ENCODE measurements at regions not wholly inside any gene's neighbourhood (a gene's known extent, or its start where the extent isn't known, plus 50 kb on each side); places are given as distances from the start of the nearest gene placed in this dataset.

DNA sequence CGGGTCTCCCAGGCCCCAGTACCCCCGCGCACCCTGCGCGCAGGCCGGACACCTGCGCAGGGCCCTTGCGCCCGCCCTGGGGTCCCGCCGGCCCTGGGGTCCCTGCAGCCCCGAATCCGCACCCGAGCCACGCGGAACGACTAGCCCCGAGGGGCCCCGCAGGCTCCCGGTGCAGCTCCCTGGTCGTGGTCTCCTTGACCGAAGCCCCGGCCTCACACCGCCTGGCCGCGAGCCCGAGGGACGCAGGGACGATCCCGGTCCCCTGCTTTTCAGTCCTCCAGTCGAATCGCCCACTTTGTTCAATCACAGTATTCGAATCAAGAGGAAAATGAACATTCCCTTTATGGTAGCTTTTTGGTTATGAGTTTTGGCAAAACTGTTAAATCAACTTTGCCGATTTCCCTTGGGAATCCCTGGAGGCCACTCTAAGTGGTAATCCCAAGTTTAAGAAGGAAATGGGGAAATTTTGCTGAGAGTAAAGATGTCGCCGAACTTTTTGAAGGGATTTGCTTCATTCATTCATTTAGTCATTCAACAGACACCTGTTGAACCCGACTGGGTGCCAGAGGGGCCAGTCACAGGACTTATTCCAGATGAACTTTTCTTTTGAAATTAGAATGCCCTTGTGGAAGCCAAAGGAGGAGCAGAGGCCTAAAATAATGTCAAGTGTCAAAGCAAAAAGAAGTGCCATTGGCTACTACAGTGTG is 75.0 kb downstream of the ZIC5 start:
- H3K9me3 ChIP-seq (ENCODE audit: control insufficient read depth, low read depth, low read length), result no peaks in the 10 kb centered on the region
- no peak overlapping the region for H3K56ac ChIP-seq (ENCODE audit: insufficient read length, low read depth, low read length)
- no peak overlapping the region for H3K4ac ChIP-seq (ENCODE audit: low read depth, low read length)
- no peaks in the 10 kb centered on the region; a peak in 2 of 5 replicates for H3K9me3 Mint-ChIP-seq
- no CpG with 5 or more reads among the region's 37 CpGs for WGBS (ENCODE audit: extremely low coverage, insufficient read length, low lambda C conversion rate)
- no peaks in the 10 kb centered on the region; the same call in 1 of the 2 replicates for H3K4me1 ChIP-seq (ENCODE audit: insufficient read depth, low read length)
- H3T11ph ChIP-seq (ENCODE audit: low read length), result no peak overlapping the region
- no peak overlapping the region for H3K23ac ChIP-seq (ENCODE audit: insufficient read length, low read depth, low read length)
- H3K36me3 Mint-ChIP-seq (ENCODE audit: insufficient read depth in 1 of 3, low read depth in 3 of 3), result peaks cover 0 to 3% (median 0%) of the 10 kb centered on the region in 3 experiments; a peak in 2 of 7 replicates
- H3K27ac Mint-ChIP-seq, result peak overlapping the region in 1 of 3 experiments; percentile 41; a peak in 1 of 7 replicates
- no peak overlapping the region for H3K9ac ChIP-seq (ENCODE audit: extremely low read depth, insufficient read length, low read length)
- no peak overlapping the region for H3K4me2 ChIP-seq (ENCODE audit: insufficient read depth, insufficient read length, low read length)
- H4K5ac ChIP-seq (ENCODE audit: insufficient read length, low read depth, low read length), result no peak overlapping the region
- no peak overlapping the region for H4K91ac ChIP-seq (ENCODE audit: insufficient read length, low read depth, low read length)
- H3K23me2 ChIP-seq (ENCODE audit: insufficient read length, low read depth, low read length, poor library complexity, severe bottlenecking), result peaks cover 9% of the 10 kb centered on the region
- H2BK120ac ChIP-seq (ENCODE audit: low read depth, low read length, poor library complexity, severe bottlenecking), result no peak overlapping the region
- H3K79me1 ChIP-seq (ENCODE audit: insufficient read depth, low read depth, low read length, poor library complexity, severe bottlenecking), result no peaks in the 10 kb centered on the region
- peaks cover 18% of the 10 kb centered on the region for H3K27me3 Mint-ChIP-seq (ENCODE audit: low read depth)
- H2AK5ac ChIP-seq (ENCODE audit: insufficient read length, low read length), result no peak overlapping the region
- TF ChIP-seq, protein P1, sequence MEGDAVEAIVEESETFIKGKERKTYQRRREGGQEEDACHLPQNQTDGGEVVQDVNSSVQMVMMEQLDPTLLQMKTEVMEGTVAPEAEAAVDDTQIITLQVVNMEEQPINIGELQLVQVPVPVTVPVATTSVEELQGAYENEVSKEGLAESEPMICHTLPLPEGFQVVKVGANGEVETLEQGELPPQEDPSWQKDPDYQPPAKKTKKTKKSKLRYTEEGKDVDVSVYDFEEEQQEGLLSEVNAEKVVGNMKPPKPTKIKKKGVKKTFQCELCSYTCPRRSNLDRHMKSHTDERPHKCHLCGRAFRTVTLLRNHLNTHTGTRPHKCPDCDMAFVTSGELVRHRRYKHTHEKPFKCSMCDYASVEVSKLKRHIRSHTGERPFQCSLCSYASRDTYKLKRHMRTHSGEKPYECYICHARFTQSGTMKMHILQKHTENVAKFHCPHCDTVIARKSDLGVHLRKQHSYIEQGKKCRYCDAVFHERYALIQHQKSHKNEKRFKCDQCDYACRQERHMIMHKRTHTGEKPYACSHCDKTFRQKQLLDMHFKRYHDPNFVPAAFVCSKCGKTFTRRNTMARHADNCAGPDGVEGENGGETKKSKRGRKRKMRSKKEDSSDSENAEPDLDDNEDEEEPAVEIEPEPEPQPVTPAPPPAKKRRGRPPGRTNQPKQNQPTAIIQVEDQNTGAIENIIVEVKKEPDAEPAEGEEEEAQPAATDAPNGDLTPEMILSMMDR (conservative IDR thresholded peaks at IDR 0.05), result no peak
- H3K27me3 ChIP-seq (ENCODE audit: insufficient read depth, low read length), result no peaks in the 10 kb centered on the region
- no peak overlapping the region for H2BK5ac ChIP-seq (ENCODE audit: insufficient read length, low read length)
- H2AFZ ChIP-seq (ENCODE audit: low read length), result no peak overlapping the region
- no peak overlapping the region for H2BK20ac ChIP-seq (ENCODE audit: low read depth, low read length, poor library complexity, severe bottlenecking)
- H3K27ac ChIP-seq (ENCODE audit: insufficient read length, low read depth, low read length), result no peak overlapping the region
- peaks cover 60 to 66% of the 10 kb centered on the region in 2 experiments for H3K4me1 Mint-ChIP-seq
- H2BK12ac ChIP-seq (ENCODE audit: insufficient read length, low read depth, low read length), result no peak overlapping the region
- H4K8ac ChIP-seq (replicated peaks; ENCODE audit: insufficient read length, low read depth, low read length), result no peak overlapping the region
- H3K14ac ChIP-seq (ENCODE audit: insufficient read depth, low read length), result no peak overlapping the region
- H4K20me1 ChIP-seq (ENCODE audit: control insufficient read depth, insufficient read depth, insufficient read length), result no peaks in the 10 kb centered on the region
- no peak for DNase-seq
- no peak overlapping the region for H3K18ac ChIP-seq (ENCODE audit: insufficient read length, low read depth, low read length)
- H3K79me2 ChIP-seq (ENCODE audit: insufficient read depth, low read length), result no peaks in the 10 kb centered on the region
- no peak overlapping the region for H3K4me3 Mint-ChIP-seq
- no peak overlapping the region for H2BK15ac ChIP-seq (ENCODE audit: low read depth, low read length)

Data from H9 (cell line).